ENCODE measurements at regions not wholly inside any gene's neighbourhood (a gene's known extent, or its start where the extent isn't known, plus 50 kb on each side); places are given as distances from the start of the nearest gene placed in this dataset.

DNA sequence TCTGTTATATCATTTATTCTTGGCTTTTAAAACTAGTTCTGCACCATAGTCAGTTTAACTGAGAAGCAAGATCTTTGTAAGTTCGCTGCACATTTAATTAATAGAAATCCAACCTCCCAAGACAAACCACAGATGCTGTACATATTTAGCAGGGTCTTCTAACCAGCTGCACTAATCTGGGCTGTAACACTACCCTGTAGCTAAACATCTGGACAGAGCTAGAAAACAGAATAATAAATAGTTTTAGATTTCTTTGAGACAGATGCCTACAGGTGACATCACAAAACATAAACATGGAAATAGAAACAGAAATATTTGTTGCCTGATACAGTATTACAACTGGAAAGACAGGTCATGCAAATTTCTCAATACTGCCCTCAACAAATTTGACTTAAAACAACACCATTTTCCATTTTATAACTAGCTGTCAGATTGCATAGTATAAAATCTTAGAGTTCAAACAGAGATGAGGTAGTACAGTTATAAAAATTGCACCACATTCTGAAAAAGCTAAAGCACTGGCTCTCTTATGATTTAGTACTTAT lies 315.1 kb downstream of the NR4A2 start:
- DNase-seq (ENCODE audit: low read depth in 1 of 2, low spot score in 2 of 2) (no peak), FAIRE-seq (no peak)
- no peak overlapping the region for H2AK5ac ChIP-seq (ENCODE audit: low read depth, low read length)
- H3K4me2 ChIP-seq (ENCODE audit: insufficient read depth in 1 of 2, low read depth in 2 of 2, low read length in 2 of 2) = no peak overlapping the region
- H3K14ac ChIP-seq (ENCODE audit: insufficient read length) = no peak overlapping the region
- H3K56ac ChIP-seq (replicated peaks; ENCODE audit: insufficient read length, low read depth, low read length) = no peak overlapping the region
- no peaks in the 10 kb centered on the region for H3K9me3 ChIP-seq (ENCODE audit: insufficient read depth in 2 of 2, low read depth in 1 of 2, low read length in 1 of 2)
- 86% methylated on average over 1 of the region's 1 CpG; no CpG with 5 or more reads in 1 of the 2 experiments for WGBS, 2 experiments (ENCODE audit: extremely low coverage in 1 of 2, insufficient coverage in 1 of 2, insufficient read length in 1 of 2, insufficient replicate concordance in 2 of 2, low coverage in 1 of 2, low lambda C conversion rate in 2 of 2, missing lambda C conversion rate in 1 of 2)
- no peaks in the 10 kb centered on the region; a peak in 1 of 8 replicates for H3K36me3 ChIP-seq (ENCODE audit: control insufficient read depth in 2 of 4, insufficient read depth in 4 of 4, low read length in 3 of 4)
- H2BK5ac ChIP-seq (ENCODE audit: low read depth, low read length) = no peak overlapping the region
- H2BK20ac ChIP-seq (ENCODE audit: low read length) = no peak overlapping the region
- no peak overlapping the region for H3K27ac ChIP-seq (ENCODE audit: low read depth, low read length)
- peaks cover 0 to 1% (median 0%) of the 10 kb centered on the region in 4 experiments; a peak in 1 of 7 replicates for H3K27me3 ChIP-seq (replicated peaks in 1 of 4; ENCODE audit: control insufficient read depth in 3 of 4, extremely low read depth in 1 of 4, insufficient read depth in 3 of 4, low read length in 3 of 4)
- H2BK15ac ChIP-seq (ENCODE audit: low read length) = no peak overlapping the region
- H3K4me1 ChIP-seq (replicated peaks in 1 of 4; ENCODE audit: control insufficient read depth in 3 of 4, insufficient read depth in 4 of 4, low read length in 3 of 4) = peaks cover 0 to 4% (median 0%) of the 10 kb centered on the region in 4 experiments; a peak in 2 of 7 replicates
- no peak overlapping the region for H2AFZ ChIP-seq (ENCODE audit: low read length)
- H4K91ac ChIP-seq (replicated peaks; ENCODE audit: insufficient read length, low read length) = no peak overlapping the region
- no peak overlapping the region for H3K23ac ChIP-seq (ENCODE audit: insufficient read length)
- TF ChIP-seq JUND (IDR thresholded peaks at IDR 0.05; ENCODE audit: low read length) = no peak
- TF ChIP-seq GTF2F1 (IDR thresholded peaks at IDR 0.05; ENCODE audit: borderline replicate concordance, low read depth, low read length) = no peak
- no peak for TF ChIP-seq CEBPB (IDR thresholded peaks at IDR 0.05; ENCODE audit: low read depth, low read length)
- no peak overlapping the region for H3K9ac ChIP-seq (replicated peaks in 1 of 4; ENCODE audit: extremely low read depth in 1 of 4, low read depth in 3 of 4, low read length in 3 of 4)
- POLR2A ChIA-PET (ENCODE audit: partially characterized antibody) = no interaction called here
- H2BK12ac ChIP-seq (ENCODE audit: low read depth, low read length) = no peak overlapping the region
- CTCF ChIA-PET (ENCODE audit: partially characterized antibody) = interaction anchor here (1.6 kb wide), 1 partner anchor 11 kb away, joined by 4 read pairs; no protein-coding TSS in a partner anchor
- H3K23me2 ChIP-seq (ENCODE audit: low read depth, low read length) = no peaks in the 10 kb centered on the region
- H3K18ac ChIP-seq (ENCODE audit: extremely low read depth, low read length) = no peak overlapping the region
- H4K5ac ChIP-seq (ENCODE audit: insufficient read length, low read depth, low read length) = no peak overlapping the region
- no peaks in the 10 kb centered on the region for H4K20me1 ChIP-seq (replicated peaks in 1 of 2; ENCODE audit: control insufficient read depth in 1 of 2, insufficient read depth in 2 of 2, low read length in 2 of 2)
- no peak overlapping the region for H2BK120ac ChIP-seq (replicated peaks; ENCODE audit: low read depth, low read length)
- H3K79me1 ChIP-seq (ENCODE audit: low read depth, low read length) = no peaks in the 10 kb centered on the region
- no peaks in the 10 kb centered on the region for H3K79me2 ChIP-seq (ENCODE audit: control insufficient read depth in 1 of 2, insufficient read depth in 2 of 2, low read length in 2 of 2)
- H4K8ac ChIP-seq (ENCODE audit: extremely low read depth, insufficient read depth, low read length) = no peak overlapping the region
- H3K4me3 ChIP-seq (ENCODE audit: extremely low read depth in 1 of 4, insufficient read depth in 2 of 4, low read depth in 3 of 4, low read length in 4 of 4) = no peak overlapping the region
- no peak overlapping the region for H3K4ac ChIP-seq (replicated peaks; ENCODE audit: insufficient read length, low read depth, low read length)

Data from H1 (cell line).